ENCODE measurements at regions not wholly inside any gene's neighbourhood (a gene's known extent, or its start where the extent isn't known, plus 50 kb on each side); places are given as distances from the start of the nearest gene placed in this dataset.
"Not testable (repeated sequence)": the region's sequence is repeated elsewhere in the genome, so short reads cannot be mapped to it uniquely, and the experiment has no call there.

GRCh38 chrX:73911946-73912345 lies 59.4 kb upstream of the XIST start:
- TF ChIP-seq CTCF (IDR thresholded peaks at IDR 0.05); EZH2 (IDR thresholded peaks at IDR 0.05; ENCODE audit: borderline replicate concordance, insufficient read depth, low read depth, low read length, poor library complexity, severe bottlenecking): not testable (repeated sequence)
